ENCODE measurements at regions not wholly inside any gene's neighbourhood (a gene's known extent, or its start where the extent isn't known, plus 50 kb on each side); places are given as distances from the start of the nearest gene placed in this dataset.

DNA sequence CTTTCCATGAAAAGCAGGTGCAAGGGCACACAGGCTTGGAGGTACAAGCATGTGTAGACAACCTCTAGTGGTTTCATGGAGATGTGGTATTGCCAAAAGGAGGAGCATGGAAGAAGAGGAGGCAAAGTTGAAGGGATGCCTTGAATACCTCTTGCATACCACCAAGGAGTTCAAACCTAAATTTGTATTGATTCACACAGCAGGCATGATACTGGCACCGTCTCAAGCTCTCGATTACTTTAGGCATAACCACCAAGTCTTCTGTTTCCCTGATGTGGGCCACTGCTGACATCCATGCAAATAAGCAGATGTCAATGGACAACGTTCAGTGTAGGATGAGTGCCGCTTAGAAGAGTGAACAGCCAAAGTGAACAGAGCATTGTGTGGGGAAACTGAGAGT is 87.1 kb downstream of the SCN11A start:
- TF ChIP-seq, protein P1, sequence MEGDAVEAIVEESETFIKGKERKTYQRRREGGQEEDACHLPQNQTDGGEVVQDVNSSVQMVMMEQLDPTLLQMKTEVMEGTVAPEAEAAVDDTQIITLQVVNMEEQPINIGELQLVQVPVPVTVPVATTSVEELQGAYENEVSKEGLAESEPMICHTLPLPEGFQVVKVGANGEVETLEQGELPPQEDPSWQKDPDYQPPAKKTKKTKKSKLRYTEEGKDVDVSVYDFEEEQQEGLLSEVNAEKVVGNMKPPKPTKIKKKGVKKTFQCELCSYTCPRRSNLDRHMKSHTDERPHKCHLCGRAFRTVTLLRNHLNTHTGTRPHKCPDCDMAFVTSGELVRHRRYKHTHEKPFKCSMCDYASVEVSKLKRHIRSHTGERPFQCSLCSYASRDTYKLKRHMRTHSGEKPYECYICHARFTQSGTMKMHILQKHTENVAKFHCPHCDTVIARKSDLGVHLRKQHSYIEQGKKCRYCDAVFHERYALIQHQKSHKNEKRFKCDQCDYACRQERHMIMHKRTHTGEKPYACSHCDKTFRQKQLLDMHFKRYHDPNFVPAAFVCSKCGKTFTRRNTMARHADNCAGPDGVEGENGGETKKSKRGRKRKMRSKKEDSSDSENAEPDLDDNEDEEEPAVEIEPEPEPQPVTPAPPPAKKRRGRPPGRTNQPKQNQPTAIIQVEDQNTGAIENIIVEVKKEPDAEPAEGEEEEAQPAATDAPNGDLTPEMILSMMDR (IDR thresholded peaks at IDR 0.05; ENCODE audit: borderline replicate concordance, extremely low read depth, low read length, poor library complexity, severe bottlenecking), result no peak
- TF ChIP-seq EZH2 (IDR thresholded peaks at IDR 0.05; ENCODE audit: borderline replicate concordance, low read depth, low read length, severe bottlenecking), result no peak

Data from DND-41 (cell line).